ENCODE measurements at regions not wholly inside any gene's neighbourhood (a gene's known extent, or its start where the extent isn't known, plus 50 kb on each side); places are given as distances from the start of the nearest gene placed in this dataset.

DNA sequence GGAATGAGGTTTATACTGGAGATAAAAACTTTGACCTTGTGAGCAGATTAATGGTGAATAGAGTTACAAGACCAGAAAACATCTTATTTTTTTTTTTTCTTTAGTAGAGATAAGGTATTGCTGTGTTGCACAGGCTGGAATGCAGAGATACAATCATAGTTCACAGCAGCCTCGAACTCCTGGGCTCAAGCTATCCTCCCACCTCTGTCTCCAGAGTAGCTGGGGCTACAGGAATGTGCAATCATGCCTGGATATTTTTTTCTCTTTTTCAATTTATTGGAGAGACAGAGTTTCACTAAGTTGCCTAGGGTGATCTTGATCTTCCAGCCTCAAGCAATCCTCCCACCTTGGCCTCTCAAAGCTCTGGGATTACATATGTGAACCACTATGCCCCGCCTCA is 2139.1 kb downstream of the PCDH9 start:
- TF ChIP-seq, protein P1, sequence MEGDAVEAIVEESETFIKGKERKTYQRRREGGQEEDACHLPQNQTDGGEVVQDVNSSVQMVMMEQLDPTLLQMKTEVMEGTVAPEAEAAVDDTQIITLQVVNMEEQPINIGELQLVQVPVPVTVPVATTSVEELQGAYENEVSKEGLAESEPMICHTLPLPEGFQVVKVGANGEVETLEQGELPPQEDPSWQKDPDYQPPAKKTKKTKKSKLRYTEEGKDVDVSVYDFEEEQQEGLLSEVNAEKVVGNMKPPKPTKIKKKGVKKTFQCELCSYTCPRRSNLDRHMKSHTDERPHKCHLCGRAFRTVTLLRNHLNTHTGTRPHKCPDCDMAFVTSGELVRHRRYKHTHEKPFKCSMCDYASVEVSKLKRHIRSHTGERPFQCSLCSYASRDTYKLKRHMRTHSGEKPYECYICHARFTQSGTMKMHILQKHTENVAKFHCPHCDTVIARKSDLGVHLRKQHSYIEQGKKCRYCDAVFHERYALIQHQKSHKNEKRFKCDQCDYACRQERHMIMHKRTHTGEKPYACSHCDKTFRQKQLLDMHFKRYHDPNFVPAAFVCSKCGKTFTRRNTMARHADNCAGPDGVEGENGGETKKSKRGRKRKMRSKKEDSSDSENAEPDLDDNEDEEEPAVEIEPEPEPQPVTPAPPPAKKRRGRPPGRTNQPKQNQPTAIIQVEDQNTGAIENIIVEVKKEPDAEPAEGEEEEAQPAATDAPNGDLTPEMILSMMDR (IDR thresholded peaks at IDR 0.05): no peak
- TF ChIP-seq POLR2A (IDR thresholded peaks at IDR 0.05): no peak
- DNase-seq (no peak), ATAC-seq (no peak)
- H3K27me3 ChIP-seq: no peaks in the 10 kb centered on the region
- H3K4me3 ChIP-seq: no peak overlapping the region
- H3K27ac ChIP-seq: no peak overlapping the region
- WGBS, 2 donors: 43 to 58% methylated on average over 2 of the region's 2 CpGs
- no peaks in the 10 kb centered on the region for H3K36me3 ChIP-seq (replicated peaks in 1 of 2; ENCODE audit: insufficient read depth in 1 of 2, low read depth in 2 of 2)
- no peaks in the 10 kb centered on the region for H3K9me3 ChIP-seq
- no peaks in the 10 kb centered on the region for H3K4me1 ChIP-seq
- intact Hi-C loops (cut with DNase I): no loop called here

DNA sequence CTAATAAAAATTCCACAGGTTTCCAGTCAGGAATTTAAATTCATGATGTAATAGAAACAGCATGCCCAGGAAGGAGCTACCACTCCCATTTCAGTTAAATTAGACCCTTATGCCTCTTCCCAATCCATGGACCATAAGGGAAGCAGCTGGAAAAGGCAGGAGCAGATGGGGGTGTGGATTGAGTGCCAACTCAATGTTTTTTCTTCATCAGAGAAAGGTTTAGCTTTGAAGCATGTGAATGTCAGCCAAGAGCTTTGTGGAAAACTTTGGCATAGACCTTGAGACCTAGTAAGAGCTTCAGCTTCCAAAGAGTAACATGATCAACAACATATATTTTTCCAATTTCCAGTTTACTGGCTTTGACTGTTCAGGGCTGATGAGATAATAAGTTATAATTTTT is 2139.9 kb downstream of the PCDH9 start:
- Histone ChIP-seq H3K4me1 (no peaks in the 10 kb centered on the region), H3K27me3 (no peaks in the 10 kb centered on the region), H3K36me3 (replicated peaks in 1 of 2; ENCODE audit: insufficient read depth in 1 of 2, low read depth in 2 of 2) (no peaks in the 10 kb centered on the region), H3K27ac (no peak overlapping the region), H3K4me3 (no peak overlapping the region), H3K9me3 (no peaks in the 10 kb centered on the region)
- ATAC-seq (no peak), DNase-seq (no peak)
- intact Hi-C loops (cut with DNase I): no loop called here
- TF ChIP-seq, protein P1 (IDR thresholded peaks at IDR 0.05): no peak
- TF ChIP-seq POLR2A (IDR thresholded peaks at IDR 0.05): no peak

DNA sequence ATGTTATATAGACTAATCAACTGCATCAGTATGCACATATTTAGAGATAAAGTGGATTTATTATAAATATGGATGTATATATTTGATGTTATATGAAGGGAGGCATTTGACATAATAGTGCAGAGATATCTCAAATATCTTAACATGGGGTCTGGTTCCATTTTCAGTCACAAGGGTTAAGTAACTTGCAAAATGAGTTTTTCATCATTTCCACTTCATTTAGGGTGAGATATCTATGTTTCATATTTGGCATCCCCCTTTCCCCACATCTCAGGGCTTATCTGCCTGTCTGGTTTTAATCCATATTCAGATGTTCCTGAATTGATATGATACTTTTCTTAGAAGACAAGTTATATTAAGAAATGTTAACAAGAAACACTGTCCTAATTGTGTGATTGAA is 2141.2 kb downstream of the PCDH9 start:
- intact Hi-C loops (cut with DNase I): no loop called here
- no peaks in the 10 kb centered on the region for H3K4me1 ChIP-seq

DNA sequence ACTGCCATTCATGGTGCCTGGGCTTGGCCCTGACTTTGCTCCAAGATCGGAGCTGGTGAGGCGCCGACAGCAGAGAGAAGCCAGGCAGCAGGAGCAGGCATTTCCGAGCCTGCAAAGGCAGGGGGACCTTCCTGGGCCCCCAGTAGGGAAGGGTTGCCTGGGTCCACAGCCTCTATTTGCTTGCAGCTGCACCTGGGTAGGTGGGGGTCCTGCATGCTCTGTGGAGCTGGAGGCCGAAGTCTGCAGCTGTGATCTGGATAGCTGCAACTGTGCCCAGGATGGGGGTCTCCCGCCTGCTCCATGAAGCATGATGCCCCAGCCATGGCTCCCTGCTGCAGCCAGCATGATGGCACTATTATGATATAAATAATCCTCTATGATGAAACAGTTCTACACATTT is 2144.2 kb downstream of the PCDH9 start:
- no peak for DNase-seq
- H3K36me3 ChIP-seq (replicated peaks in 1 of 2; ENCODE audit: insufficient read depth in 1 of 2, low read depth in 2 of 2): no peaks in the 10 kb centered on the region
- intact Hi-C loops (cut with DNase I): no loop called here
- ATAC-seq: no peak
- H3K27ac ChIP-seq: no peak overlapping the region
- H3K4me1 ChIP-seq: no peaks in the 10 kb centered on the region
- no peaks in the 10 kb centered on the region for H3K9me3 ChIP-seq
- no peak overlapping the region for H3K4me3 ChIP-seq
- no peaks in the 10 kb centered on the region for H3K27me3 ChIP-seq
- WGBS, 2 donors: 71% methylated on average over 6 of the region's 6 CpGs
- TF ChIP-seq, protein P1 (IDR thresholded peaks at IDR 0.05): no peak
- TF ChIP-seq POLR2A (IDR thresholded peaks at IDR 0.05): no peak

More for the DNA sequence above, 2141.2 kb downstream of the PCDH9 start:
- H3K9me3 ChIP-seq: no peaks in the 10 kb centered on the region
- no peak for ATAC-seq
- H3K27ac ChIP-seq: no peak overlapping the region
- no peak for DNase-seq
- no peak overlapping the region for H3K4me3 ChIP-seq
- H3K27me3 ChIP-seq: no peaks in the 10 kb centered on the region
- TF ChIP-seq, protein P1 (IDR thresholded peaks at IDR 0.05): no peak
- no peak for TF ChIP-seq POLR2A (IDR thresholded peaks at IDR 0.05)
- H3K36me3 ChIP-seq (replicated peaks in 1 of 2; ENCODE audit: insufficient read depth in 1 of 2, low read depth in 2 of 2): no peaks in the 10 kb centered on the region

DNA sequence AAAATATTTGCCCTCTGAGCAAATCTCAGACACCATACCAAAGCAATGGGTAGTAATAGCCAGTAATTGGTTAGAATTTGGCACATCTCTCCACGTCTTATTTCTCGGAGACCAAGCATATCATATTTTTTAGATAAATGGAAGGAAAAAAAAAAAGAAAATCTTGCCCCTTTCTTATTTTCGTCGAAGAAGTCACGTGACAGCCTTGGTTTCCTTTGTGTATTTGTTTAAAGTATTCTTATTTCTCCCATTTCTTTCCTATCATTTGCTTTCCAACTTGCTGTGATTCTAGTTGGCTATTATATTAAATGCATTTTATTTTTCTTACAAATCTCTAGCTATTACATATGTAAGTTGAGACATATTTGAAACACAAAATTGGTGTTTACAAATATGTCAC is 2155.9 kb downstream of the PCDH9 start:
- ATAC-seq: no peak
- Histone ChIP-seq H3K4me1 (no peaks in the 10 kb centered on the region), H3K36me3 (replicated peaks in 1 of 2; ENCODE audit: insufficient read depth in 1 of 2, low read depth in 2 of 2) (no peaks in the 10 kb centered on the region), H3K27ac (no peak overlapping the region), H3K4me3 (no peak overlapping the region), H3K27me3 (no peaks in the 10 kb centered on the region), H3K9me3 (no peaks in the 10 kb centered on the region)
- 50 to 55% methylated on average over 5 of the region's 5 CpGs for WGBS, 2 donors
- no peak for DNase-seq
- no peak for TF ChIP-seq POLR2A (IDR thresholded peaks at IDR 0.05)
- TF ChIP-seq, protein P1 (IDR thresholded peaks at IDR 0.05): no peak
- intact Hi-C loops (cut with DNase I): no loop called here
